Ovary (tissue), 7 donors: ENCODE measurements at regions not wholly inside any gene's neighbourhood (a gene's known extent, or its start where the extent isn't known, plus 50 kb on each side); places are given as distances from the start of the nearest gene placed in this dataset.
A peak's percentile ranks its signal among the peaks of the same experiment; 100 is the strongest.

Experiments
- DNase-seq, 5 donors: peaks; one replicate each; pipeline ENCODE4 v3.0.0-alpha.2; 2019 to 2020
- H3K27ac ChIP-seq, 2 donors: fragments of 200-600 bp; one replicate each; pipeline versions ENCODE4 v1.5.1 to v1.8.0; 2019 to 2022
- H3K27me3 ChIP-seq: fragments of 200-600 bp; one replicate; pipeline ENCODE4 v1.8.0; 2022
- H3K36me3 ChIP-seq: fragments of 200-600 bp; sonication (generic); one replicate; pipeline ENCODE4 v1.5.1; 2019
- H3K4me1 ChIP-seq: one replicate; pipeline ENCODE4 v1.8.1; 2013; ENCODE audit warnings: mild to moderate bottlenecking, moderate library complexity; ENCODE audit not compliant: insufficient read depth
- H3K4me3 ChIP-seq: fragments of 200-600 bp; sonication (generic); one replicate; pipeline ENCODE4 v1.5.1; 2017
- H3K9me3 ChIP-seq, 2 donors: fragments of 200-600 bp in 1 of 2; sonication (generic) in 1 of 2; one replicate each; pipeline versions ENCODE4 v1.5.1 to v1.8.1; 2013 to 2019; ENCODE audit warnings: mild to moderate bottlenecking in 1 of 2, moderate library complexity in 1 of 2
- CTCF ChIP-seq, 3 donors: fragments of 450-650 bp in 2 of 3; fragments of 200-600 bp in 1 of 3; IDR thresholded peaks; one replicate each; pipeline versions ENCODE4 v1.5.1 to v1.8.0; 2016 to 2022; ENCODE audit warnings: antibody characterized with exemption in 3 of 3, mild to moderate bottlenecking in 1 of 3
- EP300 ChIP-seq: sonication (generic); formaldehyde crosslinking; IDR thresholded peaks from one replicate; pipeline ENCODE4 v1.6.1; 2017; ENCODE audit warnings: antibody characterized with exemption
- POLR2A ChIP-seq: fragments of 450-650 bp; IDR thresholded peaks from one replicate; pipeline ENCODE4 v1.6.1; 2017; ENCODE audit warnings: antibody characterized with exemption, mild to moderate bottlenecking, moderate library complexity
- WGBS, 3 donors: extraction: QIAGEN DNeasy Blood & Tissue Kit in 1 of 3; methylation state at CpG; one replicate each; pipeline versions ENCODE4 v1.1.5 to v1.1.7; 2013 to 2017; 5-methylcytosine and 5-hydroxymethylcytosine counted together
- intact Hi-C, 4 donors: fragments of 100-400 bp; cut with DNase I; formaldehyde crosslinking; loops; one replicate each; pipeline versions ENCODE4 v1.11.0 to v1.15.1; 2022 to 2023
- donor health status: DM: no; HTN: no; CAD: no; lungs with moderate emphysema.
- donor health status: DM: no; HTN: no; CAD: no.
- donor health status: Bipolar disorder and iron deficiency.
- donor health status: DM: no; HTN: no; CAD: no.
- donor health status: DM: yes; HTN: yes; CAD: no.

DNA sequence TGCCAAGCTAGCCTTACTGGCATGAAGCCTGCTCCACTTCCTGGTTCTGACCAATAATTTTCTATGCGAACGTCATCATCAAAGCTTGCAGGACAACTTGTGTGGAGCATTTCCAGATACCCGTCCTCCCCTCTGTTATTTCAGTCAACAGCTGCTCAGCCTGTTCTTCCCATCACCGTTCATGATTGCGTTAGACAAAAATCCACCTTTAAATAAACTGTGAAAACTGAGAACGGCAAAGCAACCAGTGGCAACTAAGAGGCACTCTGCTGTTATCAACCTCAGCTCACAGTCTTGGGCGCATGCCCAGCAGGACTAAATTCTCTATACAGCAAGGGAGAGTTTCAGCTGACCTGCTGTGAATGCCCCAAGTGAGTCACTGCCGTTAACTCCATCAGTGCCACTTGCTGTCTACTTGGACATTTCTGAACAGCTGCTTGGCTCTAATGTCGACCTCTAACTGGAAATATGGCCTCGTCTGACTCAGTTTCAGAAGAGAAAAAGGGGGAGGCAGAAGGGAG, 207.4 kb upstream of the RUNX1 start:
- Histone ChIP-seq H3K36me3 (no peaks in the 10 kb centered on the region), H3K27ac (no peak overlapping the region), H3K9me3 (no peaks in the 10 kb centered on the region), H3K27me3 (no peaks in the 10 kb centered on the region), H3K4me3 (no peak overlapping the region), H3K4me1 (peaks cover 3% of the 10 kb centered on the region)
- intact Hi-C loops, result no loop called here
- DNase-seq, result peak; percentile 74 to 86 (median 79)
- no peak for TF ChIP-seq CTCF (IDR thresholded peaks at IDR 0.05)
- TF ChIP-seq POLR2A, result no peak
- TF ChIP-seq EP300, result no peak
- 2 to 4% (median 4%) methylated on average over 10 of the region's 10 CpGs for WGBS, 3 donors

- WGBS, 3 donors, result 68 to 77% (median 75%) methylated on average over 2 of the region's 2 CpGs
- DNase-seq, result no peak
- Histone ChIP-seq H3K27me3 (no peaks in the 10 kb centered on the region), H3K9me3 (no peaks in the 10 kb centered on the region), H3K27ac (no peak overlapping the region), H3K36me3 (no peaks in the 10 kb centered on the region), H3K4me1 (peaks cover 3% of the 10 kb centered on the region), H3K4me3 (no peak overlapping the region)
- intact Hi-C loops, result no loop called here
- no peak for TF ChIP-seq EP300
- TF ChIP-seq POLR2A, result no peak
- TF ChIP-seq CTCF (IDR thresholded peaks at IDR 0.05), result no peak
These were observed 205.7 kb upstream of the RUNX1 start for GRCh38 chr21:35254765-35255138.

DNA sequence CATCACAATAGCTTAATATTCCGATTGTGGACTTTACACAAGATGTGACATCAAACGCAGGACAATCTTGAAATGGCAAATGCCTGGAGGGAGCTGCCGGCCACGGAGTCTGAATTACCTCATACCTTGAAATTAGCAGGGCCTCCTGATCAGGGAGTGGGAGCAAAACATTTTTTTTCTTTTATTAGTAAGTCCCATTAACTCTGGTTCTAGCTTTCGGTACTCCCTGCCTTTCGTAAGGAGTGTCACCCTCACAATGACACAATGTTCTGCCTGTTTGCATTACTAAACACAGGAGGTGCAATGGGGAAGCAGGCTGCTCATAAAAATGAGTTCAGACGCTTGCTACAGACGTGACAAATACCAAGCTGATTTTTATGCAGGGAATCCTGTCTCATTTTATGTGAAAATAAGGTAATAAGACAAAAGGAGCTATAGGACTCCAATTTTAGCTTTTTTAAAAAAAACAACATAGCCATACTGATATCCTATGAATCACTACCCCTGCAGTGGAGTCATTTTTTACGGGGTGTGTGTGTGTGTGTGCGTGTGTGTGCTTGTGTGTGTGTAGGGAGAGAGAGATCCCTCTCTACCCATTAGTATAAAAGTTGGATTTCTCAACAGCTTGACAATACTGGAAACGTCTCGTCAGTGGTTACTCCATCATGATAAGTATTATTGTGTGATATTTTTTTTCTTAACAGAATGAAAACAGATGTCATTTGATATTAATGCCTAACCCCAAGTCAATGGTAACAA, 205.1 kb upstream of the RUNX1 start:
- no peaks in the 10 kb centered on the region for H3K9me3 ChIP-seq
- WGBS, 3 donors, result 74 to 77% (median 76%) methylated on average over 12 of the region's 12 CpGs
- H3K4me3 ChIP-seq, result no peak overlapping the region
- no peaks in the 10 kb centered on the region for H3K27me3 ChIP-seq
- intact Hi-C loops, result no loop called here
- peak in 1 of 5 donors; percentile 24 for DNase-seq
- no peaks in the 10 kb centered on the region for H3K36me3 ChIP-seq
- H3K4me1 ChIP-seq, result peaks cover 3% of the 10 kb centered on the region
- TF ChIP-seq CTCF (IDR thresholded peaks at IDR 0.05) (no peak), POLR2A (no peak), EP300 (no peak)
- no peak overlapping the region for H3K27ac ChIP-seq

DNA sequence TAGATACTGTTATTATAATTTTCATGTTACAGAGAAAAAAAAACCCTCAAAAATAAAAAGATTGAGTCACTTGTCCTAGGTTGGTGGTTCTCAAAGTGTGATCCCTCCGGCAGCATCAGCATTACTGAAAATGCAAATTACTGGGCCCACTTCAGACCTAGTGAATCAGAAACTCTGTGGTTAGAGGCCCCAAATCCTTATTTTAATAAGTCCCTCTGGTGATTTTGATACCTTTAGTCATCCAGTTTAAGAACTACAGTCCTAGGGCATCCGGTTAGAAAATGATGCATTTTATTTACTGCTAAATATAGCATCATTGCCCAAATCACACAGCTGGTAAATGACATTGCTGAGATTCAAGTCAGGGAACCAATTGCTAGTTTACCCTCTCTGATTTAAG, 203.7 kb upstream of the RUNX1 start:
- Histone ChIP-seq H3K36me3 (no peaks in the 10 kb centered on the region), H3K27ac (no peak overlapping the region), H3K9me3 (no peaks in the 10 kb centered on the region), H3K4me3 (no peak overlapping the region), H3K27me3 (no peaks in the 10 kb centered on the region), H3K4me1 (peaks cover 3% of the 10 kb centered on the region)
- 88 to 92% (median 91%) methylated on average over 2 of the region's 2 CpGs for WGBS, 3 donors
- intact Hi-C loops, result no loop called here
- no peak for DNase-seq
- TF ChIP-seq POLR2A, result no peak
- TF ChIP-seq CTCF (IDR thresholded peaks at IDR 0.05), result no peak
- no peak for TF ChIP-seq EP300
